ENCODE measurements at regions not wholly inside any gene's neighbourhood (a gene's known extent, or its start where the extent isn't known, plus 50 kb on each side); places are given as distances from the start of the nearest gene placed in this dataset.
"Not testable (repeated sequence)": the region's sequence is repeated elsewhere in the genome, so short reads cannot be mapped to it uniquely, and the experiment has no call there.

DNA sequence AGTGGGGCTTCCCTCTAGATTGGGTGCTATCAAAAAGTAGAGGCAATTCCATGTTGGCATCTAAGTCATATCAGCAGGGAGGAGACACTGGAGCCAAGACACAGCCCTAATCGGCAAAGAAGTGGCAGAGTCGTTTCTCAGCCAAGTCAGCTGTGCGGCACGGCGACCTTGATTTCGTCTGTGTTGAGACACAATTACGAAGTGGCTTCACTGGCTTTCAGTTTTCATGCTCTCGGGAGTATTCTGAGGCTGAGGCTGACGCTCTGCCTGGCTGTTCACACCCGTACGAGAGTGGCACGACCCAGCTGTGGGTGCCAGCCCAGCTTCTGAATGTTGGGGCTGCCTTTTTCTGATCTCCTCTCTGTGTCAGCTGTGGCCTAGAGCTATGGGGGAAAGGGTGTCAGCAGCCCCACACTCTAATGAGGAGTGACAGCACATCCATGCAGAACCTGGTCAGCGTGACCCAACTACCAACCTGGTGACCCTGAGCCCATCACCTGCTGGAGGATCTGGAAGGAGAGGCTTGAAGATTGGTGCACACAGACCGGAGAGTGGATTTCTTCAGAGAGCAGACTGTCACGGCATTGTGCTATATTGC lies 105.7 kb upstream of the TMEM45B start:
- POLR2A ChIA-PET, result no interaction called here
- intact Hi-C loops (cut with DNase I, micrococcal nuclease), result no loop called here

DNA sequence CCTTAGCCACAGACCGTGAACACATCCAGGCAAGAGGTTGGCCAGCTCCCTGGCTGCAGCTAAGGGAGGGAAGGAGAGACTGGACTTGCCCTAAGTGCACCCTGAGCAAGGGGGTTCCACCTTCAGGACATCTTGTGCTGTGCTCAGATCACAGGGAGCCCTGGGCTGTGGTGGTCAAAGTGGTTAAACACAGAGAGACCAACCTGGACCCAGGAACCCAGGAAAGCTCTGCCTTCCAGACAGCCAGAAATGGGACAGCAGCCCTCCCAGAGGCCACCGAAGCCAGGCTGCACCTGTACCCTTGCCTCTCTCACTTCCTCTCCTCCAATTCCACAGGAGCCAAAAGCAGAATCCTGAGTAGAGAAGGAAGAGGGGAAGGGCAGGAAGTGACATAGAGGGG lies 105.2 kb upstream of the TMEM45B start:
- Histone ChIP-seq H3K4me1 (ENCODE audit: insufficient read depth, low read length) (no peaks in the 10 kb centered on the region), H3K4me3 (ENCODE audit: low read length) (no peak overlapping the region), H3K36me3 (ENCODE audit: insufficient read depth, low read length) (no peaks in the 10 kb centered on the region), H3K27ac (ENCODE audit: low read depth in 1 of 2, low read length in 2 of 2) (no peak overlapping the region), H3K9me3 (ENCODE audit: control insufficient read depth in 1 of 2, insufficient read depth in 1 of 2, low read length in 2 of 2) (no peaks in the 10 kb centered on the region), H3K27me3 (ENCODE audit: control insufficient read depth in 1 of 2, insufficient read depth in 2 of 2, low read length in 2 of 2) (no peaks in the 10 kb centered on the region)
- H3K9me3 Mint-ChIP-seq, result no peaks in the 10 kb centered on the region
- intact Hi-C loops (cut with DNase I, micrococcal nuclease), result no loop called here
- H3K27ac Mint-ChIP-seq, result no peak overlapping the region
- peaks cover 11% of the 10 kb centered on the region for H3K27me3 Mint-ChIP-seq
- H3K36me3 Mint-ChIP-seq (ENCODE audit: low read depth), result no peaks in the 10 kb centered on the region
- DNase-seq (no peak), ATAC-seq (ENCODE audit: poor library complexity) (no peak)
- TF ChIP-seq, protein P1, sequence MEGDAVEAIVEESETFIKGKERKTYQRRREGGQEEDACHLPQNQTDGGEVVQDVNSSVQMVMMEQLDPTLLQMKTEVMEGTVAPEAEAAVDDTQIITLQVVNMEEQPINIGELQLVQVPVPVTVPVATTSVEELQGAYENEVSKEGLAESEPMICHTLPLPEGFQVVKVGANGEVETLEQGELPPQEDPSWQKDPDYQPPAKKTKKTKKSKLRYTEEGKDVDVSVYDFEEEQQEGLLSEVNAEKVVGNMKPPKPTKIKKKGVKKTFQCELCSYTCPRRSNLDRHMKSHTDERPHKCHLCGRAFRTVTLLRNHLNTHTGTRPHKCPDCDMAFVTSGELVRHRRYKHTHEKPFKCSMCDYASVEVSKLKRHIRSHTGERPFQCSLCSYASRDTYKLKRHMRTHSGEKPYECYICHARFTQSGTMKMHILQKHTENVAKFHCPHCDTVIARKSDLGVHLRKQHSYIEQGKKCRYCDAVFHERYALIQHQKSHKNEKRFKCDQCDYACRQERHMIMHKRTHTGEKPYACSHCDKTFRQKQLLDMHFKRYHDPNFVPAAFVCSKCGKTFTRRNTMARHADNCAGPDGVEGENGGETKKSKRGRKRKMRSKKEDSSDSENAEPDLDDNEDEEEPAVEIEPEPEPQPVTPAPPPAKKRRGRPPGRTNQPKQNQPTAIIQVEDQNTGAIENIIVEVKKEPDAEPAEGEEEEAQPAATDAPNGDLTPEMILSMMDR (IDR thresholded peaks at IDR 0.05), result no peak
- ChIA-PET CTCF (no interaction called here), POLR2A (no interaction called here)
- no peaks in the 10 kb centered on the region for H3K4me1 Mint-ChIP-seq (ENCODE audit: low read depth)
- H3K4me3 Mint-ChIP-seq, result no peak overlapping the region

More for the DNA sequence above, 105.7 kb upstream of the TMEM45B start:
- Histone ChIP-seq H3K4me3 (ENCODE audit: low read length) (no peak overlapping the region), H3K36me3 (ENCODE audit: insufficient read depth, low read length) (no peaks in the 10 kb centered on the region), H3K4me1 (ENCODE audit: insufficient read depth, low read length) (no peaks in the 10 kb centered on the region), H3K9me3 (ENCODE audit: control insufficient read depth in 1 of 2, insufficient read depth in 1 of 2, low read length in 2 of 2) (no peaks in the 10 kb centered on the region), H3K27me3 (ENCODE audit: control insufficient read depth in 1 of 2, insufficient read depth in 2 of 2, low read length in 2 of 2) (no peaks in the 10 kb centered on the region), H3K27ac (ENCODE audit: low read depth in 1 of 2, low read length in 2 of 2) (no peak overlapping the region)
- no peak overlapping the region for H3K27ac Mint-ChIP-seq
- TF ChIP-seq, protein P1 (IDR thresholded peaks at IDR 0.05), result no peak
- no peaks in the 10 kb centered on the region for H3K36me3 Mint-ChIP-seq (ENCODE audit: low read depth)
- H3K4me3 Mint-ChIP-seq, result no peak overlapping the region
- peaks cover 11% of the 10 kb centered on the region for H3K27me3 Mint-ChIP-seq
- CTCF ChIA-PET, result no interaction called here
- no peaks in the 10 kb centered on the region for H3K9me3 Mint-ChIP-seq
- no peaks in the 10 kb centered on the region for H3K4me1 Mint-ChIP-seq (ENCODE audit: low read depth)
- ATAC-seq (ENCODE audit: poor library complexity), result no peak
- no peak for DNase-seq

DNA sequence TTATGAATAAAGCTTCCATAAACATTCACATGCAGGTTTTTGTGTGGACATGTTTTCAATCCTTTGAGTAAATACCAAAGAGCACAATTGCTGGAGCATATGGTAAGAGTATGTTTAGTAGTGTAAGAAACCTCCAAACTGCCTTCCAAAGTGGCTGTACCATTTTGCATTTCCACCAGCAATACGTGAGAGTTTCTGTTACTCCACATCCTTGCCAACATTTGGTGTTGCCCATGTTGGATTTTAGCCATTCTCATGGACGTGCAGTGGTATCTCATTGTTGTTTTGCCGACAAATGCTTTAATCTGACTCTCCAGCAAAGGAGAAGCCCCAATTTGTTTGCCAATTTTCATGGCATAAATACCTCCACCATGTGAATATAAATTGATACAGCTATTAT lies 103.9 kb upstream of the TMEM45B start:
- H3K4me1 ChIP-seq (ENCODE audit: insufficient read depth, low read length), result no peaks in the 10 kb centered on the region
- H3K36me3 ChIP-seq (ENCODE audit: insufficient read depth, low read length), result no peaks in the 10 kb centered on the region
- H3K4me3 ChIP-seq (ENCODE audit: low read length), result no peak overlapping the region
- H3K4me3 Mint-ChIP-seq, result no peak overlapping the region
- H3K27me3 ChIP-seq (ENCODE audit: control insufficient read depth in 1 of 2, insufficient read depth in 2 of 2, low read length in 2 of 2), result no peaks in the 10 kb centered on the region
- intact Hi-C loops (cut with DNase I, micrococcal nuclease), result no loop called here
- no peak for DNase-seq
- H3K27ac Mint-ChIP-seq, result no peak overlapping the region
- no peak overlapping the region for H3K27ac ChIP-seq (ENCODE audit: low read depth in 1 of 2, low read length in 2 of 2)
- H3K36me3 Mint-ChIP-seq (ENCODE audit: low read depth), result no peaks in the 10 kb centered on the region
- H3K4me1 Mint-ChIP-seq (ENCODE audit: low read depth), result no peaks in the 10 kb centered on the region
- no peaks in the 10 kb centered on the region for H3K9me3 Mint-ChIP-seq
- ATAC-seq (ENCODE audit: poor library complexity), result no peak
- POLR2A ChIA-PET, result no interaction called here
- peaks cover 11% of the 10 kb centered on the region for H3K27me3 Mint-ChIP-seq
- TF ChIP-seq, protein P1 (IDR thresholded peaks at IDR 0.05), result no peak
- H3K9me3 ChIP-seq (ENCODE audit: control insufficient read depth in 1 of 2, insufficient read depth in 1 of 2, low read length in 2 of 2), result no peaks in the 10 kb centered on the region
- CTCF ChIA-PET, result no interaction called here

DNA sequence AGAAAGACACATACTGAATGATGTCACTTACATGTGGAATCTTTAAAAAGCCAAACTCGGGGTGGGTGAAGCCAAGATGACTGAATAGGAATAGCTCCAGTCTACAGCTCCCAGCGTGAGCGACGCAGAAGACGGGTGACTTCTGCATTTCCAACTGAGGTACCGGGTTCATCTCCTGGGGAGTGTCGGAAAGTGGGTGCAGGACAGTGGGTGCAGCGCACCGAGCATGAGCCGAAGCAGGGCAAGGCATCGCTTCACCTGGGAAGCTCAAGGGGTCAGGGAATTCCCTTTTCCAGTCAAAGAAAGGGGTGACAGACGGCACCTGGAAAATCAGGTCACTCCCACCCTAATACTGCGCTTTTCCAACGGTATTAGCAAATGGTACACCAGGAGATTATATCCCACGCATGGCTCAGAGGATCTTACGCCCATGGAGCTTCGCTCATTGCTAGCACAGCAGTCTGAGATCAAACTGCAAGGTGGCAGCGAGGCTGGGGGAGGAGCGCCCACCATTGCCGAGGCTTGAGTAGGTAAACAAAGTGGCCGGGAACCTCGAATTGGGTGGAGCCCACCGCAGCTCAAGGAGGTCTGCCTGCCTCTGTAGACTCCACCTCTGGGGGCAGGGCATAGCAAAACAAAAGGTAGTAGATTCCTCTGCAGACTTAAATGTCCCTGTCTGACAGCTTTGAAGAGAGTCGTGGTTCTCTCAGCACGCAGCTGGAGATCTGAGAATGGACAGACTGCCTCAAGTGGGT lies 103.0 kb upstream of the TMEM45B start:
- H3K27ac ChIP-seq (ENCODE audit: low read depth in 1 of 2, low read length in 2 of 2); H3K4me1 Mint-ChIP-seq (ENCODE audit: low read depth); H3K9me3 Mint-ChIP-seq; H3K27ac Mint-ChIP-seq; DNase-seq; POLR2A ChIA-PET; H3K4me3 ChIP-seq (ENCODE audit: low read length); H3K4me1 ChIP-seq (ENCODE audit: insufficient read depth, low read length); CTCF ChIA-PET; H3K4me3 Mint-ChIP-seq; H3K9me3 ChIP-seq (ENCODE audit: control insufficient read depth in 1 of 2, insufficient read depth in 1 of 2, low read length in 2 of 2); ATAC-seq (ENCODE audit: poor library complexity); intact Hi-C loops (cut with DNase I, micrococcal nuclease); H3K36me3 ChIP-seq (ENCODE audit: insufficient read depth, low read length); H3K27me3 ChIP-seq (ENCODE audit: control insufficient read depth in 1 of 2, insufficient read depth in 2 of 2, low read length in 2 of 2); H3K36me3 Mint-ChIP-seq (ENCODE audit: low read depth): not testable (repeated sequence)
- H3K27me3 Mint-ChIP-seq, result peaks cover 11% of the 10 kb centered on the region

Measured in CD4-positive, alpha-beta T cell (primary cell).